GM21515 (cell line): ENCODE measurements at regions not wholly inside any gene's neighbourhood (a gene's known extent, or its start where the extent isn't known, plus 50 kb on each side); places are given as distances from the start of the nearest gene placed in this dataset.
A peak's percentile ranks its signal among the peaks of the same experiment; 100 is the strongest.

ENCODE experiments used
- ATAC-seq: cut with Tn5 transposase; IDR thresholded peaks from one replicate; pipeline ENCODE4 v1.9.1; 2021; ENCODE audit not compliant: unreplicated experiment

DNA sequence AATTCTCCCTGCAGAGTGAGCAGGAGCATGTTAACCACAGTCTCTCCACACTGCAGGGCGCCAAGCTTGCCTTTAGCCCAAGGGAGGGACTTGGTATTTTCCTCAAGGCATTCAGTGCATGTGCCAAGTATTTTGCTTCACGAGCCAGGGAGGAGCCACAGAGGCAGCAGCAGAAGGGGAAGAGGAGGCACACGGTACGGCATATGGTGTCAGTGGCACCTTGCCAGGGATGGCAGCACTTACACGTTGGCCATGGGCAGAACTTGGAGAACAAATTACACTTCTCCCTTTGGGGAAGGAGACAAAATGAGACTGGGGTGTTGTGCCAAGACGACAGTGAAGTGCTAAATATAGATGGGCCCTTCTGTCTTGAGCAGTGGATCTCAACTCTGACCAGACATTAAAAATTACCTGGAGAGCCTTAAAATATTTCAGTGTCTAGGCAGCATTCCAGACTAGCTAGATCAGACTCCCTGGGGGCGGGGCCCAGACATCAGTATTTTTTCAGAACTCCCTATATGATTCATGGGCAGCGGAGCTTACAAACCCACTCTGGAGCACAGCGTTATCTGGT lies 155.8 kb downstream of the DRD1 start:
- no peak for ATAC-seq

- no peak for ATAC-seq
These were observed 157.0 kb downstream of the DRD1 start for GRCh38 chr5:175286981-175287380.

- no peak for ATAC-seq
These were observed 158.7 kb downstream of the DRD1 start for GRCh38 chr5:175285261-175285660.

DNA sequence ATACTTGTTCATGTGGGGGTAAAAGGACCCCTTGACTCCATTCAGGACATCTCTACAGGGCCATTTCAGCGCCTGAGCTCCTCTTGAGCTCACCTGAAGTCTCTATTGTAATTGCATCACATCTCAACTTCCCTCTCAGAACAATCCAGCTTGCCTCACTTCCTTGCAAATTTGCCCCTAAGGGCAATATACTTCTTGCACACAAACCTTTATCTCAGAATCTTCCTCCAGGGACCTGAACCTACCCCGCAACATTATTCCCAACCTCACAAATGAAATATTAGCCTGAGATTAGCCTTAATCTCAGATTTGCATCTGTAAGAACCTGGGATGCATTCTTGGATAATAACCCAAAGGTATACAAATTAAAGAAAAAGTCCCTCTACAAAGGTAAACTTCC lies 159.2 kb downstream of the DRD1 start:
- no peak for ATAC-seq

GRCh38 chr5:175282611-175283225 lies 161.3 kb downstream of the DRD1 start:
- no peak for ATAC-seq

- ATAC-seq, result peak; percentile 58
These were observed 162.3 kb downstream of the DRD1 start for GRCh38 chr5:175281714-175282113.

DNA sequence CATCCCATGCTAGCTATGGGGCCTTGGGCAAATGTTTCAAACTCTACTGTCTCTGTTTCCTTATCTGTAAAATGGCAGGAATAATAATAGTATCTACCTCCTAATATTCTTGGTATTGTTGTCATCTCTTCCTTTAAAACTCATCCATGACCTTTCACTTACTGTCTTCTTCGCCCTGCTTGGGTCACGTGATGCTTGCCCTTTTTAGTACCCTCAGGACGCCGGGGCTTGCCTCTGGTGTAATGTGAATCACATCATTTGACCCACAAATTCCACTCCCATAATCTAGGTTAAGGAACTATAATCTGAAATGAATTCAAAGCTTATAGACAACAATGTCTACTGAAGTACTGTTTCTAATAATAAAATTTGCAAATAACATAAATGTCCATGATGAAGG lies 162.7 kb downstream of the DRD1 start:
- ATAC-seq, result no peak

- ATAC-seq, result no peak
These were observed 164.5 kb downstream of the DRD1 start for GRCh38 chr5:175279506-175279905.

GRCh38 chr5:175275748-175276147 lies 168.2 kb downstream of the DRD1 start:
- ATAC-seq, result no peak

DNA sequence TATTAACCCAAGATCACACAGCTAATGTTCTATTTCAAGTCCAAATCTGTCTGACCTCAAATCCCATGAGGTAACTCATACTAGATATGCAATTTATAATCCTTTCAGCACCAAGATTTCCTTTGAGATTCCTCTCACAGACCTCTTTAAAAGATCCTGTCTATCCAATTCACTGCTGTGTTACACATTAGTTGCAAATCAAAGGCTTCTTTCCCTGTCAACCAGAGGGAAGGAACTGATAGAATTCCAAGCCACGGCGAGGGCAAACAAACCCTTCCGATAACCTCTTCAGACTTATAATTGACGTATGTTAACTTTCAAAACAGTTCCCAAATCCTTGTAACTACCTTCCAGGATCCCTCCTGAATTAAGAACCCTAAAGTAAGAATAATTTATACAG lies 168.9 kb downstream of the DRD1 start:
- ATAC-seq, result no peak

DNA sequence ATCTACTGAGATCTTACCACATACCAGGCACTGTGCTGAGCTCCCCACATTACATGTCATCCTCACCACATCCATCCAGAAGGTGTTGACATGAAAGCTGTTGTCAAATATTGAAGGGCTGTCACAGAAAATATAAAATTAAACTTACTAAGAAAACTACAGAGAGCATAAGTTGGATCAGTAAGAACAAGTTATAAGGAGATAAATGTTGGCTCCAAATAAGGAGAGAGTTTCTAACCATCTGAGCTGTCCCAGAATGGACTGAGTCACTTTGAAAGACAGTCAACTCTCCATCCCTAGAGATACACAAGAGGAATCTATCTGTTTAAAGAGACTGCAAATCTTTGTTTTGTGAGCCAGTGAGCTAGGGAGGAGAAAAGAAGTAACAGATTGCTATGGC lies 169.8 kb downstream of the DRD1 start:
- no peak for ATAC-seq

GRCh38 chr5:175264406-175264805 lies 179.6 kb downstream of the DRD1 start:
- ATAC-seq, result no peak

DNA sequence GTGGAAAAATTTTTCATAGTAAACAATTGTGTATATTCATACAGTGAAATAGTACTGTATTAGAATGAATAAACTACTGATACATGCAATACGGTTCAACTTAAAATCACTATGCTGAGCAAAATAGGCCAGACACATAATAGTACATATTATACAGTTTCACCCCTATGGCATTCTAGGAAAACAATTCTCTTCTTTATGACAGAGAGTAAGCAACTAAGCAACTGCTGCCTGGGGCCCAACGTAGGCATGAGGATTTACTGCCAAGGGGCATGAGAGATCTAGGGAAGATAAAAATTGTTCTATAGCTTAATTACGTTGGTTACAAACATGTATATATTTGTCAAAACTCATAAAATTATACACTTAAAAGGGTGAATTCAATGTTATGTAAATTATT lies 180.2 kb downstream of the DRD1 start:
- ATAC-seq, result no peak

- no peak for ATAC-seq
These were observed 182.5 kb downstream of the DRD1 start for GRCh38 chr5:175261526-175261925.

- ATAC-seq, result no peak
These were observed 182.9 kb downstream of the DRD1 start for GRCh38 chr5:175261037-175261436.

- ATAC-seq, result no peak
These were observed 186.2 kb downstream of the DRD1 start for GRCh38 chr5:175257847-175258194.

GRCh38 chr5:175257128-175257846 lies 186.7 kb downstream of the DRD1 start:
- no peak for ATAC-seq

- ATAC-seq, result no peak
These were observed 189.8 kb downstream of the DRD1 start for GRCh38 chr5:175254155-175254554.

- no peak for ATAC-seq
These were observed 190.4 kb downstream of the DRD1 start for GRCh38 chr5:175253597-175253996.

GRCh38 chr5:175252234-175252805 lies 191.7 kb downstream of the DRD1 start:
- no peak for ATAC-seq

DNA sequence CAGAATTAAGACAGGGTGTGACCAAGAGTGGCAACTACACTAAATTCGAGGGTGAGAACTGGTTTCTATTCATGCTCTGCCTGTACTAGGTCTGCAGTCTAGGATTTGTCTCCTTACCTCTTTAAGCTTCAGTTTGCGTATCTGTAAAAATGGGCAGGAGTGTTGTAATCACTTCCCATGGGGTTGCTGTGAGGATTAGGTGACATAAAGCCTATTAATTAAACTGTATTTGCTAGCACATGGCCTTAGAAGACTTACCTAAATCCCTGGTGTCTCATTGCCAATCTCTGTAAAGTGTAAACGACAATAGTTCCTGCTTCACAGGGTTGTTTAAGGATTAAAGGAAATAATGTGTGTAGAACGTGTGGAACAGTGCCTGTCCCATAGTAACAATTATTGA lies 193.6 kb downstream of the DRD1 start:
- ATAC-seq, result no peak

GRCh38 chr5:175248416-175248905 lies 195.5 kb downstream of the DRD1 start:
- no peak for ATAC-seq
